Endothelial cell of umbilical vein (primary cell): ENCODE measurements at regions not wholly inside any gene's neighbourhood (a gene's known extent, or its start where the extent isn't known, plus 50 kb on each side); places are given as distances from the start of the nearest gene placed in this dataset.

Experiments
- BruUV-seq: library from RNA; stranded (reverse); fragments of 400-500 nt; replicated peaks from 2 replicates; lab custom pipeline; 2021; lab: Mats Ljungman, UMichigan
- CTCF ChIA-PET: fragments of 300-600, 350-600 bp; sonication (Branson Sonifier 250); formaldehyde crosslinking; loops from one replicate; lab custom pipeline; 2021; ENCODE audit warnings: antibody characterized with exemption, inconsistent platforms; lab: Charles Lee
- POLR2A ChIA-PET: fragments of 300-600, 350-600 bp; sonication (Branson Sonifier 250); formaldehyde crosslinking; loops from one replicate; lab custom pipeline; 2021; ENCODE audit warnings: antibody characterized with exemption, inconsistent platforms; lab: Charles Lee
- DNase-seq: peaks from one replicate; pipeline ENCODE4 v3.0.0-alpha.2; 2011; ENCODE audit warnings: low read depth, low spot score
- FAIRE-seq: peaks from 2 replicates; lab custom pipeline; 2011; peaks lifted over from hg19 to GRCh38; lab: Jason Lieb, UNC
- H2AFZ ChIP-seq: 2 replicates; pipeline ENCODE4 v1.6.0; 2012; ENCODE audit warnings: low read depth, low read length, control low read depth, inconsistent platforms
- H3K27ac ChIP-seq: 2 replicates; pipeline ENCODE4 v1.5.1; 2011; ENCODE audit warnings: low read depth, mild to moderate bottlenecking, control low read depth, low read length, moderate library complexity; ENCODE audit not compliant: insufficient read depth
- H3K27me3 ChIP-seq, 2 experiments: 2 replicates each; pipeline versions ENCODE4 v1.6.0 to v1.6.1; 2011; ENCODE audit warnings: low read length in 2 of 2, mixed read lengths in 1 of 2; ENCODE audit not compliant: control insufficient read depth in 2 of 2, insufficient read depth in 2 of 2
- H3K36me3 ChIP-seq, 2 experiments: 2 replicates in 1 of 2; 3 replicates in 1 of 2; pipeline ENCODE4 v1.5.1; 2011; ENCODE audit warnings: low read length in 2 of 2, mild to moderate bottlenecking in 1 of 2, moderate library complexity in 1 of 2; ENCODE audit not compliant: control insufficient read depth in 2 of 2, insufficient read depth in 2 of 2; ENCODE audit errors: extremely low read depth in 1 of 2
- H3K4me1 ChIP-seq: 3 replicates; pipeline ENCODE4 v1.5.1; 2011; ENCODE audit warnings: mild to moderate bottlenecking, low read length; ENCODE audit not compliant: control insufficient read depth, insufficient read depth; ENCODE audit errors: extremely low read depth
- H3K4me2 ChIP-seq: 2 replicates; pipeline ENCODE4 v1.6.1; 2011; ENCODE audit warnings: low read length, control low read depth, mixed read lengths; ENCODE audit not compliant: insufficient read depth
- H3K4me3 ChIP-seq, 3 experiments: fragments of 200-600 bp in 1 of 3; sonication (generic), shearing (Covaris generic) in 1 of 3; replicated peaks in 1 of 3; 2 replicates each; pipeline ENCODE4 v1.5.1; 2011 to 2016; ENCODE audit warnings: control low read depth in 3 of 3, low read length in 3 of 3, mild to moderate bottlenecking in 2 of 3, inconsistent platforms in 1 of 3, low read depth in 1 of 3, moderate library complexity in 1 of 3; ENCODE audit not compliant: insufficient read depth in 1 of 3
- H3K79me2 ChIP-seq: 2 replicates; pipeline ENCODE4 v1.6.0; 2012; ENCODE audit warnings: low read length, inconsistent platforms; ENCODE audit not compliant: control insufficient read depth, insufficient read depth
- H3K9ac ChIP-seq: replicated peaks from 2 replicates; pipeline ENCODE3; 2011; ENCODE audit warnings: low read length, control low read depth; ENCODE audit not compliant: insufficient read depth; ENCODE audit errors: extremely low read depth
- H3K9me1 ChIP-seq: replicated peaks from 3 replicates; pipeline ENCODE4 v1.6.0; 2011; ENCODE audit warnings: mild to moderate bottlenecking, low read length; ENCODE audit not compliant: control insufficient read depth, insufficient read depth; ENCODE audit errors: extremely low read depth
- H3K9me3 ChIP-seq: replicated peaks from 2 replicates; pipeline ENCODE4 v1.5.1; 2012; ENCODE audit warnings: low read length, inconsistent platforms; ENCODE audit not compliant: control insufficient read depth, insufficient read depth
- H4K20me1 ChIP-seq: replicated peaks from 2 replicates; pipeline ENCODE3; 2011; ENCODE audit warnings: mild to moderate bottlenecking, low read length; ENCODE audit not compliant: control insufficient read depth, insufficient read depth; ENCODE audit errors: extremely low read depth
- EZH2 ChIP-seq: IDR thresholded peaks from 2 replicates; pipeline ENCODE4 v1.6.1; 2012; ENCODE audit warnings: borderline replicate concordance, low read depth, mild to moderate bottlenecking, moderate library complexity, low read length, inconsistent platforms; ENCODE audit not compliant: severe bottlenecking
- FOS ChIP-seq: IDR thresholded peaks from 2 replicates; pipeline ENCODE4 v1.6.1; 2011; ENCODE audit warnings: mild to moderate bottlenecking, low read length, moderate library complexity, borderline replicate concordance; ENCODE audit not compliant: insufficient read depth
- GATA2 ChIP-seq: IDR thresholded peaks from 2 replicates; pipeline ENCODE4 v1.7.0; 2011; ENCODE audit warnings: low read depth, mild to moderate bottlenecking, moderate library complexity, mixed read lengths, low read length; ENCODE audit not compliant: insufficient read length, insufficient read depth
- JUN ChIP-seq: IDR thresholded peaks from 2 replicates; pipeline ENCODE4 v1.6.1; 2011; ENCODE audit warnings: borderline replicate concordance, low read depth; ENCODE audit not compliant: insufficient read length, insufficient read depth
- MYC ChIP-seq: IDR thresholded peaks from one replicate; pipeline ENCODE4 v1.6.1; 2011; ENCODE audit warnings: mild to moderate bottlenecking, low read depth, low read length
- POLR2A ChIP-seq: IDR thresholded peaks from 2 replicates; pipeline ENCODE4 v1.6.1; 2012; ENCODE audit warnings: low read depth, mild to moderate bottlenecking, control low read depth, low read length
- POLR2AphosphoS5 ChIP-seq: IDR thresholded peaks from 2 replicates; pipeline ENCODE4 v1.6.1; 2012; ENCODE audit warnings: low read depth, mild to moderate bottlenecking, control low read depth, low read length, moderate library complexity; ENCODE audit not compliant: insufficient read depth
- dilution Hi-C: fragments of 300-500 bp; cut with MboI; formaldehyde crosslinking; loops from one replicate; pipeline ENCODE4 v1.15.0; 2019; ENCODE audit warnings: low sequenced_read_pairs; ENCODE audit not compliant: extremely low pct_ligation_motif_present
- intact Hi-C: fragments of 100-400 bp; cut with micrococcal nuclease; formaldehyde crosslinking; loops from one replicate; pipeline ENCODE4 v1.10.0; 2022
- TF ChIP-seq, protein P1 (sequence below): IDR thresholded peaks from 2 replicates; pipeline ENCODE4 v1.6.1; 2011; ENCODE audit not compliant: insufficient read depth, insufficient read length
- TF ChIP-seq, protein P2 (sequence below), 2 donors: IDR thresholded peaks; 1 replicate in 1 of 2; 2 replicates in 1 of 2; pipeline ENCODE4 v1.5.1; 2011; ENCODE audit warnings: low read length in 2 of 2, mild to moderate bottlenecking in 2 of 2, moderate library complexity in 2 of 2, control low read depth in 1 of 2, inconsistent platforms in 1 of 2, low read depth in 1 of 2; ENCODE audit not compliant: insufficient read depth in 1 of 2; ENCODE audit errors: extremely low read depth in 1 of 2

DNA sequence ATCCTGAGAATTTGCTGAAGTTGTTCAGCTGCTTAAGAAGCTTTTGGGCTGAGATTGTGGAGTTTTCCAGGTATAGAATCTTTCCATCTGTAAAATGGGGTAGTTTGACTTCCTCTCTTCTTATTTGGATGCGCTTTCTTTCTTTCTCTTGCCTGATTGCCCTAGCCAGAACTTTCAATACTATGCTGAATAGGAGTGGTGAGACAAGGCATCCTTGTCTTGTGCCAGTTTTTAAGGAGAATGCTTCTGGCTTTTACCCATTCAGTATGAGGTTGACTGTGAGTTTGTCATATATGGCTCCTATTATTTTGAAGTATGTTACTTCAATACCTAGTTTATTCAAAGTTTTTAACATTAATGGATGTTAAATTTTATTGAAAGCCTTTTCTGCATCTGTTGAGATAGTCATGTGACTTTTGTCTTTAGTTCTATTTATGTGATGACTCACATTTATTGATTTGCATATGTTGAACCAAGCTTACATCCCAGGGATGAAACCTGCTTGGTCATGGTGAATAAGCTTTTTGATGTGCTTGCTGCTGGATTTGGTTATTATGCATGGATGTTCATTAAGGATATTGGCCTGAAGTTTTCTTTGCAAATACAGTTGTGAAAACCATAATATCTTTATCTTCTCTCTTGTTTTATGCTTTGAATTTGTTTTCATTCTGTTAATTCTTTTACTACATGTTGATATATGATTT is 573.8 kb upstream of the NDST4 start:
- Histone ChIP-seq H3K27me3 (no peaks in the 10 kb centered on the region), H3K9me3 (peaks cover 3% of the 10 kb centered on the region), H3K4me1 (no peaks in the 10 kb centered on the region), H3K27ac (no peak overlapping the region), H3K36me3 (no peaks in the 10 kb centered on the region), H3K4me3 (no peak overlapping the region), H2AFZ (no peak overlapping the region), H3K9ac (no peak overlapping the region), H4K20me1 (no peaks in the 10 kb centered on the region), H3K4me2 (no peak overlapping the region), H3K79me2 (no peaks in the 10 kb centered on the region), H3K9me1 (no peaks in the 10 kb centered on the region)
- dilution Hi-C loops (no loop called here), intact Hi-C loops (no loop called here)
- TF ChIP-seq POLR2A (no peak), JUN (no peak), FOS (no peak), GATA2 (no peak), POLR2AphosphoS5 (no peak), EZH2 (no peak), MYC (no peak)
- TF ChIP-seq, protein P1, sequence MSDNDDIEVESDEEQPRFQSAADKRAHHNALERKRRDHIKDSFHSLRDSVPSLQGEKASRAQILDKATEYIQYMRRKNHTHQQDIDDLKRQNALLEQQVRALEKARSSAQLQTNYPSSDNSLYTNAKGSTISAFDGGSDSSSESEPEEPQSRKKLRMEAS: no peak
- TF ChIP-seq, protein P2, sequence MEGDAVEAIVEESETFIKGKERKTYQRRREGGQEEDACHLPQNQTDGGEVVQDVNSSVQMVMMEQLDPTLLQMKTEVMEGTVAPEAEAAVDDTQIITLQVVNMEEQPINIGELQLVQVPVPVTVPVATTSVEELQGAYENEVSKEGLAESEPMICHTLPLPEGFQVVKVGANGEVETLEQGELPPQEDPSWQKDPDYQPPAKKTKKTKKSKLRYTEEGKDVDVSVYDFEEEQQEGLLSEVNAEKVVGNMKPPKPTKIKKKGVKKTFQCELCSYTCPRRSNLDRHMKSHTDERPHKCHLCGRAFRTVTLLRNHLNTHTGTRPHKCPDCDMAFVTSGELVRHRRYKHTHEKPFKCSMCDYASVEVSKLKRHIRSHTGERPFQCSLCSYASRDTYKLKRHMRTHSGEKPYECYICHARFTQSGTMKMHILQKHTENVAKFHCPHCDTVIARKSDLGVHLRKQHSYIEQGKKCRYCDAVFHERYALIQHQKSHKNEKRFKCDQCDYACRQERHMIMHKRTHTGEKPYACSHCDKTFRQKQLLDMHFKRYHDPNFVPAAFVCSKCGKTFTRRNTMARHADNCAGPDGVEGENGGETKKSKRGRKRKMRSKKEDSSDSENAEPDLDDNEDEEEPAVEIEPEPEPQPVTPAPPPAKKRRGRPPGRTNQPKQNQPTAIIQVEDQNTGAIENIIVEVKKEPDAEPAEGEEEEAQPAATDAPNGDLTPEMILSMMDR (IDR thresholded peaks at IDR 0.05; ENCODE audit: extremely low read depth in 1 of 2, insufficient read depth in 1 of 2, low read depth in 1 of 2, low read length in 2 of 2): no peak
- no TSS peak for BruUV-seq
- FAIRE-seq (no peak), DNase-seq (no peak)
- ChIA-PET CTCF (no interaction called here), POLR2A (no interaction called here)
